Mucosa of descending colon (tissue), 3 donors: ENCODE measurements at regions not wholly inside any gene's neighbourhood (a gene's known extent, or its start where the extent isn't known, plus 50 kb on each side); places are given as distances from the start of the nearest gene placed in this dataset.

ENCODE experiments used
- ATAC-seq: fragments of 200-7000 bp; cut with Tn5 transposase; one replicate; pipeline ENCODE4 v1.9.1; 2020; ENCODE audit warnings: mild to moderate bottlenecking, moderate library complexity
- DNase-seq, 3 donors: peaks; one replicate each; pipeline ENCODE4 v3.0.0-alpha.2; 2020
- H3K36me3 ChIP-seq: fragments of 200-600 bp; one replicate; pipeline ENCODE4 v1.8.0; 2021; ENCODE audit warnings: low read depth, mild to moderate bottlenecking
- H3K4me1 ChIP-seq: fragments of 200-600 bp; one replicate; pipeline ENCODE4 v1.8.0; 2021; ENCODE audit warnings: low read depth, mild to moderate bottlenecking
- H3K4me3 ChIP-seq: fragments of 200-600 bp; one replicate; pipeline ENCODE4 v1.8.0; 2021; ENCODE audit warnings: mild to moderate bottlenecking
- H3K9me3 ChIP-seq: fragments of 200-600 bp; one replicate; pipeline ENCODE4 v1.8.0; 2021; ENCODE audit warnings: mild to moderate bottlenecking
- CTCF ChIP-seq: fragments of 200-600 bp; IDR thresholded peaks from one replicate; pipeline ENCODE4 v1.8.0; 2022; ENCODE audit warnings: antibody characterized with exemption, mild to moderate bottlenecking
- intact Hi-C, 2 donors: fragments of 100-400 bp; cut with DNase I in 1 of 2; cut with micrococcal nuclease in 1 of 2; formaldehyde crosslinking; loops; one replicate each; pipeline versions ENCODE4 v1.11.0 to v1.11.1; 2022; cut with DNase I, micrococcal nuclease
- donor health status: DM: no; HTN: no; CAD: no; lungs with moderate emphysema.
- donor health status: DM: no; HTN: no; CAD: no.
- donor health status: DM: no; HTN: yes; CAD: no.

DNA sequence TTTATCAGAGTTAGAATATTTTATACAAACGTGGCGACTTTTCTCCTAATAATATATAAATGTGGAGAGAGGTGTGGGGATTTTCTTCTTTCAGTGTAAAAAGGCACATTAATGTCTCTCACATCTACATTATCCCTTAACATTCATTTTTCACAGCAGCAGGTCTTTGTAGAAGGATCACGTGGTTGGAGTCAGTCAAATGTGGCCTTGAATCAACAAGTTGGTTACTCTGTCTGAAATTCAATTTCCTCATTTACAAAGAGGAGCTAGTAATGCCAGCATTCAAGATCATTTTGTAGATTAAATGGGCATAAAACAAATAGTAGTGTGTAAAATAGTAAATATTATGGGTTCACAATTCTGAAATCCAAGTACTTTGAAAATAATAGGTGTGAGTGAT, 183.1 kb upstream of the SEMA3E start:
- ATAC-seq, result no peak
- TF ChIP-seq CTCF, result no peak
- Histone ChIP-seq H3K9me3 (no peaks in the 10 kb centered on the region), H3K4me1 (no peaks in the 10 kb centered on the region), H3K4me3 (no peak overlapping the region), H3K36me3 (no peaks in the 10 kb centered on the region)
- no peak for DNase-seq
- intact Hi-C loops, result no loop called here

- no peak for TF ChIP-seq CTCF
- intact Hi-C loops, result no loop called here
- Histone ChIP-seq H3K4me3 (no peak overlapping the region), H3K9me3 (no peaks in the 10 kb centered on the region), H3K4me1 (no peaks in the 10 kb centered on the region), H3K36me3 (no peaks in the 10 kb centered on the region)
- DNase-seq (no peak), ATAC-seq (no peak)
These were observed 178.1 kb upstream of the SEMA3E start for GRCh38 chr7:83827036-83827435.

GRCh38 chr7:83824214-83824613, 175.3 kb upstream of the SEMA3E start:
- no peaks in the 10 kb centered on the region for H3K4me1 ChIP-seq
- TF ChIP-seq CTCF, result no peak

DNA sequence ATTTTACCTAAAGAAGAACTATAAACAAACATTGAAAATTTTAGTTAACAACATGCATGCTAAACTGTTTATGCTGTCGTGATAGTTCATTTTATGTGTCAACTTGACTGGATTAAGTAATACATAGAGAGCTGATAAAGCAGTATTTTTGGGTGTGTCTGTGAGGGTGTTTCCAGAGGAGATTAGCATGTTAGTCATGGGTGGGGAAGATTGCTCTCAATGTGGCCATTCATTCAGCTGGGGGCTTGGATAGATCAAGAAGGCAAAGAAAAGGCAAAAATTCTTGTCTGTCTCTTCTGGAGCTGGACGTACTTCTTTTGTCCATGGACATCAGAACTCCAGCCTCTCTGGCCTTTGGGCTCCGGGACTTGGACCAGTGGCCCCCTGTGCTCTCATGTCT, 172.9 kb upstream of the SEMA3E start:
- Histone ChIP-seq H3K36me3 (no peaks in the 10 kb centered on the region), H3K4me1 (no peaks in the 10 kb centered on the region), H3K4me3 (no peak overlapping the region), H3K9me3 (no peaks in the 10 kb centered on the region)
- intact Hi-C loops, result no loop called here
- DNase-seq, result no peak
- no peak for TF ChIP-seq CTCF
- ATAC-seq, result no peak

More at GRCh38 chr7:83824214-83824613, 175.3 kb upstream of the SEMA3E start:
- ATAC-seq, result no peak
- Histone ChIP-seq H3K36me3 (no peaks in the 10 kb centered on the region), H3K9me3 (no peaks in the 10 kb centered on the region), H3K4me3 (no peak overlapping the region)
- intact Hi-C loops, result no loop called here
- DNase-seq, result no peak

GRCh38 chr7:83820641-83821040, 171.7 kb upstream of the SEMA3E start:
- ATAC-seq, result no peak
- no peaks in the 10 kb centered on the region for H3K4me1 ChIP-seq
- DNase-seq, result no peak
- H3K9me3 ChIP-seq, result no peaks in the 10 kb centered on the region
- intact Hi-C loops, result no loop called here
- H3K36me3 ChIP-seq, result no peaks in the 10 kb centered on the region
- no peak for TF ChIP-seq CTCF
- H3K4me3 ChIP-seq, result no peak overlapping the region

DNA sequence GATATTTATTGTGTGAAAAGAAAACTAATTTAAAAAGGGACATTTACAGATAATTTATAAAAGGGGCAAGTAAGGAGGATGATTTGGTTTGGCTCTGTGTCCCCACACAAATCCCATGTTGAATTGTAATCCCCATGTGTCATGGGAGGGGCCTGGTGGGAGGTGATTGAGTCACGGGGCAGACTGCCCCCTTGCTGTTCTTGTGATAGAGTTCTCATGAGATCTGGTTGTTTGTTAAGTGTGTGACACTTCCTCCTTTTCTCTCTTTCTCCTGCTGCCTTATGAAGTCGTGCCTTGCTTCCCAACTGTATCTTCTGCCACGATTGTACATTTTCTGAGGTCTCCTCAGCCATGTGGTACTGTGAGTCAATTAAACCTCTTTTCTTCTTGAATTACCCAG, 171.0 kb upstream of the SEMA3E start:
- H3K36me3 ChIP-seq, result no peaks in the 10 kb centered on the region
- DNase-seq (no peak), ATAC-seq (no peak)
- H3K9me3 ChIP-seq, result no peaks in the 10 kb centered on the region
- H3K4me1 ChIP-seq, result no peaks in the 10 kb centered on the region
- H3K4me3 ChIP-seq, result no peak overlapping the region
- intact Hi-C loops, result no loop called here
- TF ChIP-seq CTCF, result no peak
